Skeletal muscle cell (primary cell): ENCODE measurements at regions not wholly inside any gene's neighbourhood (a gene's known extent, or its start where the extent isn't known, plus 50 kb on each side); places are given as distances from the start of the nearest gene placed in this dataset.

Source experiments
- DNase-seq: peaks from one replicate; pipeline ENCODE4 v3.0.0-alpha.2; 2010; ENCODE audit warnings: low read depth
- H3K4me3 ChIP-seq: 2 replicates; pipeline ENCODE4 v1.5.1; 2011; ENCODE audit warnings: low read depth, mild to moderate bottlenecking, control low read depth, low read length, moderate library complexity

- H3K4me3 ChIP-seq = no peak overlapping the region
- DNase-seq = no peak
Measured at GRCh38 chr15:70286113-70286806, 188.5 kb upstream of the TLE3 start.

GRCh38 chr15:70284438-70285214 is 186.9 kb upstream of the TLE3 start:
- DNase-seq = no peak
- no peak overlapping the region for H3K4me3 ChIP-seq

GRCh38 chr15:70283511-70283910 is 185.8 kb upstream of the TLE3 start:
- DNase-seq = no peak
- H3K4me3 ChIP-seq = no peak overlapping the region

GRCh38 chr15:70281811-70282307 is 184.1 kb upstream of the TLE3 start:
- DNase-seq = no peak
- no peak overlapping the region for H3K4me3 ChIP-seq

GRCh38 chr15:70281261-70281810 is 183.6 kb upstream of the TLE3 start:
- H3K4me3 ChIP-seq = no peak overlapping the region
- no peak for DNase-seq

- H3K4me3 ChIP-seq = no peak overlapping the region
- no peak for DNase-seq
Measured at GRCh38 chr15:70280781-70281180, 183.1 kb upstream of the TLE3 start.

GRCh38 chr15:70279096-70279495 is 181.4 kb upstream of the TLE3 start:
- H3K4me3 ChIP-seq = no peak overlapping the region
- no peak for DNase-seq

GRCh38 chr15:70278644-70279043 is 180.9 kb upstream of the TLE3 start:
- DNase-seq = no peak
- no peak overlapping the region for H3K4me3 ChIP-seq

- no peak for DNase-seq
- H3K4me3 ChIP-seq = no peak overlapping the region
Measured at GRCh38 chr15:70277556-70277955, 179.8 kb upstream of the TLE3 start.

GRCh38 chr15:70276401-70276800 is 178.7 kb upstream of the TLE3 start:
- no peak for DNase-seq
- no peak overlapping the region for H3K4me3 ChIP-seq

GRCh38 chr15:70275461-70276138 is 177.9 kb upstream of the TLE3 start:
- H3K4me3 ChIP-seq = no peak overlapping the region
- DNase-seq = no peak

GRCh38 chr15:70274908-70275307 is 177.2 kb upstream of the TLE3 start:
- DNase-seq = no peak
- H3K4me3 ChIP-seq = no peak overlapping the region

- no peak for DNase-seq
- H3K4me3 ChIP-seq = no peak overlapping the region
Measured at GRCh38 chr15:70274255-70274880, 176.7 kb upstream of the TLE3 start.

GRCh38 chr15:70273808-70274207 is 176.1 kb upstream of the TLE3 start:
- DNase-seq = no peak
- H3K4me3 ChIP-seq = no peak overlapping the region

GRCh38 chr15:70272565-70273355 is 175.0 kb upstream of the TLE3 start:
- no peak for DNase-seq
- H3K4me3 ChIP-seq = no peak overlapping the region

- peak; percentile 96 for DNase-seq
- no peak overlapping the region for H3K4me3 ChIP-seq
Measured at GRCh38 chr15:70271422-70272088, 173.8 kb upstream of the TLE3 start.

GRCh38 chr15:70270752-70271111 is 173.0 kb upstream of the TLE3 start:
- no peak overlapping the region for H3K4me3 ChIP-seq
- DNase-seq = no peak

- DNase-seq = peak; percentile 58
- H3K4me3 ChIP-seq = no peak overlapping the region
Measured at GRCh38 chr15:70269991-70270751, 172.5 kb upstream of the TLE3 start.
